Tibial artery (tissue), 4 donors: ENCODE measurements at regions not wholly inside any gene's neighbourhood (a gene's known extent, or its start where the extent isn't known, plus 50 kb on each side); places are given as distances from the start of the nearest gene placed in this dataset.
"Not testable (repeated sequence)": the region's sequence is repeated elsewhere in the genome, so short reads cannot be mapped to it uniquely, and the experiment has no call there.

ENCODE experiments used
- DNase-seq, 2 donors: peaks; one replicate each; pipeline ENCODE4 v3.0.0-alpha.2; 2019
- H3K27ac ChIP-seq, 2 donors: fragments of 200-600 bp; sonication (generic) in 1 of 2; 1 replicate in 1 of 2; 2 replicates in 1 of 2; pipeline ENCODE4 v1.5.1; 2018 to 2019; ENCODE audit warnings: mild to moderate bottlenecking in 1 of 2
- H3K27me3 ChIP-seq, 2 donors: fragments of 200-600 bp; sonication (generic) in 1 of 2; one replicate each; pipeline versions ENCODE4 v1.5.1 to v1.6.0; 2016 to 2019
- H3K36me3 ChIP-seq, 3 donors: fragments of 200-600 bp; sonication (generic) in 2 of 3; one replicate each; pipeline ENCODE4 v1.5.1; 2016 to 2019; ENCODE audit warnings: mild to moderate bottlenecking in 2 of 3
- H3K4me1 ChIP-seq, 4 donors: fragments of 200-600 bp; sonication (generic) in 2 of 4; 1 replicate in 3 of 4; 2 replicates in 1 of 4; pipeline ENCODE4 v1.5.1; 2016 to 2019
- H3K4me3 ChIP-seq, 2 donors: fragments of 200-600 bp; sonication (generic) in 1 of 2; 1 replicate in 1 of 2; 2 replicates in 1 of 2; pipeline ENCODE4 v1.5.1; 2018 to 2019; ENCODE audit warnings: mild to moderate bottlenecking in 2 of 2
- H3K9me3 ChIP-seq, 3 donors: fragments of 200-600 bp; sonication (generic) in 1 of 3; one replicate each; pipeline ENCODE4 v1.5.1; 2016 to 2019
- CTCF ChIP-seq, 2 experiments: fragments of 200-600 bp in 1 of 2; fragments of 450-650 bp in 1 of 2; IDR thresholded peaks; one replicate each; pipeline ENCODE4 v1.5.1; 2017 to 2019; ENCODE audit warnings: antibody characterized with exemption in 2 of 2, mild to moderate bottlenecking in 1 of 2, moderate library complexity in 1 of 2
- intact Hi-C: fragments of 100-400 bp; cut with DNase I; formaldehyde crosslinking; loops from one replicate; pipeline ENCODE4 v1.15.0; 2023; ENCODE audit warnings: low total_unique reads

DNA sequence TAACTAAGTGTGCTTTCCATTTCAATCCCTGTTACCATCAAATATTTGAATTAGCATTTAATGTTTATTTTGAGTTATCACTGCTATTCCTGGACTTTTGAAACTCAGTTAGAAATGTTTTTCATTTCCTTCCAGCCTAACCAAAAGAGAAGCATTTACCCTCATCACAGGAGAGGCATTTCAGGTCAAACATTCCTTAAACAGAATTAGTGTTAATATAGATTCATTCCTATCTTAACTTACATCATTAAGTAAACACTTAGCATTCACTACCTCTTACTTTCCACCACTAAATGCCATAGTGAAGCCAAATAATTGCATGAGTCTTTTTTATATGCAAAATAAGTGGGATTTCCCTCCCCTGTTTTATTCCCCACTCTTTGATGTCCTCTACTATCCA is 136.6 kb upstream of the OR13F1 start:
- no peaks in the 10 kb centered on the region for H3K27me3 ChIP-seq
- peaks cover 0 to 4% (median 0%) of the 10 kb centered on the region in 4 donors for H3K4me1 ChIP-seq
- H3K9me3 ChIP-seq, result no peaks in the 10 kb centered on the region
- no peak overlapping the region for H3K27ac ChIP-seq
- DNase-seq, result no peak
- no peak overlapping the region for H3K4me3 ChIP-seq
- no peak for TF ChIP-seq CTCF (IDR thresholded peaks at IDR 0.05)
- no peaks in the 10 kb centered on the region for H3K36me3 ChIP-seq
- intact Hi-C loops, result no loop called here

DNA sequence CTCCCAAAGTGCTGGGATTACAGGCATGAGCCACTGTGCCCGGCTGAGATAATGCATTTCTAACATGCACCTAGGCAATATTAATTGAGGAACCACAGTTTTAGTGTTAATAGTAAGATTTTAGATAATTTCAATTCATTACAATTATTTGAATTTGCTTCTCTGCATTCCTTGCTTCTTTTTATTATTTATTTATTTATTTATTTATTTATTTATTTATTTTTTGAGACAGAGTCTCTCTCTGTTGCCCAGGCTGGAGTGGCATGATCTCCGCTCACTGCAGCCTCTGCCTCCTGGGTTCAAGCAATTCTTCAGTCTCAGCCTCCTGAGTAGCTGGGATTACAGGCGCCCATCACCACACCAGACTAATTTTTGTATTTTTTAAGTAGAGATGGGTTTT is 135.7 kb upstream of the OR13F1 start:
- H3K27ac ChIP-seq, H3K9me3 ChIP-seq, H3K4me1 ChIP-seq, H3K27me3 ChIP-seq, intact Hi-C loops, H3K4me3 ChIP-seq, DNase-seq, H3K36me3 ChIP-seq: not testable (repeated sequence)

DNA sequence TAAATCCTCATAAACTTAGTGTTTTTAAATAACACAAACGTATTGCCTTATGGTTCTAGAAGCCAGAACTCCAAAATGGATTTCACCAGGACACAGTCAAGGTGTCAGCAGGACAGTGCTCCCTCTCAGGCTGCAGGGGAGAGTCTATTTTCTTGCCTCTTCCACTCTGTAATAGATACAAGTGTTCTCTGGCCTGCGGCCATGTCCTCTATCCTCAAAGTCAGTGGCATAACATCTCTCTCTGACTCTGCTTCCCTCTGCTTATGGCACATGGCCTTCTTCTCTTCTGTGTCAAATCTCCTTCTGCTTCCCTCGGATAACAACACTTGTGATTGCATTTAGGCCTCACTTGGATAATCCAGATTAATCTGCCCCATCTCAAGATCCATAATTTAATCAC is 129.4 kb upstream of the OR13F1 start:
- no peak for DNase-seq
- H3K4me3 ChIP-seq, result no peak overlapping the region
- intact Hi-C loops, result no loop called here
- H3K27ac ChIP-seq, result no peak overlapping the region
- H3K27me3 ChIP-seq, result no peaks in the 10 kb centered on the region
- no peaks in the 10 kb centered on the region for H3K36me3 ChIP-seq
- TF ChIP-seq CTCF (IDR thresholded peaks at IDR 0.05), result no peak
- H3K4me1 ChIP-seq, result no peaks in the 10 kb centered on the region
- H3K9me3 ChIP-seq, result no peaks in the 10 kb centered on the region

GRCh38 chr9:104386013-104386412 is 118.0 kb upstream of the OR13F1 start:
- no peaks in the 10 kb centered on the region for H3K9me3 ChIP-seq
- intact Hi-C loops, result no loop called here
- DNase-seq, result no peak

DNA sequence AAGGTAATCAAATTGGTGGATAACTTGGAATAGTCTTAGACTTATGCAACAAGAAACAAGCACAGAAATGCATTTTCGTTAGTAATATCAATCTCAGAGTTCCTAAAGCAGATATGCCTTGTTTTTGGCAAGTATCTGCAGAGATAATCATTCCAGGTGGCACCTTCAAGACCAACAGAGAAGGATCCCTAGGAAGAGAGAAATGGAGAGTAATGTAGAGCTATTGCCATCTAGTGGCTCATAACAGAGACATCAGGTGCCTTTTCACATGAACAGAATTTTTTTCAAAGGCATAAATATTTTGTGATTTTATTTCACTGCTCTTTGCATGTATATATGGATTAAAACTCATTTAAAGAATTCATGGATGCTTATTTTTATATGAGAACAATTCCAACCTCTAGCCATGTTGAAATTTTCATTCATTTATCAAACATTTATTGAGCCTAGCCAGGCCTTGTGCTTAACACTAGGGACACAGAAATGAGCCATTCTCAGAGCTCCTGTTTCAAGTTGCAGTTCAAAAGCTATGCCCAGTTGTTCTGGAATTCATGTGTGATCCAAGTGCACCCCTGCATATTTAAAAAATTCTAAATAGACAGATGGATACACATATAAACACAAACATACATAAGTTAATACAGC is 117.5 kb upstream of the OR13F1 start:
- no peaks in the 10 kb centered on the region for H3K9me3 ChIP-seq
- no peak overlapping the region for H3K27ac ChIP-seq
- no peaks in the 10 kb centered on the region for H3K27me3 ChIP-seq
- no peaks in the 10 kb centered on the region for H3K36me3 ChIP-seq
- peak; percentile 61 to 64 for TF ChIP-seq CTCF (IDR thresholded peaks at IDR 0.05)
- H3K4me1 ChIP-seq, result no peaks in the 10 kb centered on the region
- no peak for DNase-seq
- no peak overlapping the region for H3K4me3 ChIP-seq
- intact Hi-C loops, result no loop called here

More at GRCh38 chr9:104386013-104386412, 118.0 kb upstream of the OR13F1 start:
- no peak overlapping the region for H3K27ac ChIP-seq
- no peaks in the 10 kb centered on the region for H3K4me1 ChIP-seq
- TF ChIP-seq CTCF (IDR thresholded peaks at IDR 0.05), result no peak
- H3K27me3 ChIP-seq, result no peaks in the 10 kb centered on the region
- no peaks in the 10 kb centered on the region for H3K36me3 ChIP-seq
- H3K4me3 ChIP-seq, result no peak overlapping the region

DNA sequence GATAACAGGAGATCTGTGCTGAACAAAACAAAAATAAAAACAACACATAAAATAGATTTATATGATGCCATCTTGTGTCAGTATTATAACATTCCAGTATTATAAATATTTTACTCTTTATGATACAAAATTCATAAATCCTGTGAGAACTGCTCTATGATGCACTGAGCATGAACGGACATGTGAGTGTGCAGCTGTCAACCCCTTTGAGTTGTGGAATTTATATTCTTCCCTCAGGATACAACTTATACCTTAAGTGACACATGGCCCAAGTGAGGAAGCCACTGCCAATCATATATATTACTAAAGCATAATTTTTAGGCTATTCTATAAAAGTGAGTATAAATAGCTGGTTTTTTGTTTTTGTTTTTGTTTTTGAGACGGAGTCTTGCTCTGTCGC is 116.0 kb upstream of the OR13F1 start:
- Histone ChIP-seq H3K36me3 (no peaks in the 10 kb centered on the region), H3K9me3 (no peaks in the 10 kb centered on the region), H3K4me1 (no peaks in the 10 kb centered on the region), H3K27ac (no peak overlapping the region), H3K27me3 (no peaks in the 10 kb centered on the region), H3K4me3 (no peak overlapping the region)
- TF ChIP-seq CTCF (IDR thresholded peaks at IDR 0.05), result no peak
- no peak for DNase-seq
- intact Hi-C loops, result no loop called here
